PC-3 (cell line): ENCODE measurements at regions not wholly inside any gene's neighbourhood (a gene's known extent, or its start where the extent isn't known, plus 50 kb on each side); places are given as distances from the start of the nearest gene placed in this dataset.

Experiments
- ATAC-seq: fragments of 200-7000 bp; cut with Tn5 transposase; 2 replicates; pipeline ENCODE4 v1.9.1; 2020; ENCODE audit warnings: mild to moderate bottlenecking, moderate library complexity
- BruUV-seq: library from RNA; stranded (reverse); fragments of 400-500 nt; replicated peaks from 2 replicates; lab custom pipeline; 2021; lab: Mats Ljungman, UMichigan
- CTCF ChIA-PET: fragments of 300-600 bp; sonication (Branson Sonifier 250); formaldehyde crosslinking; loops from one replicate; lab custom pipeline; 2022; ENCODE audit warnings: antibody characterized with exemption; lab: Charles Lee
- POLR2A ChIA-PET: fragments of 300-600 bp; sonication (Branson Sonifier 250); formaldehyde crosslinking; loops from one replicate; lab custom pipeline; 2022; ENCODE audit warnings: antibody characterized with exemption; ENCODE audit not compliant: unreplicated experiment; lab: Charles Lee
- DNase-seq: peaks from one replicate; pipeline ENCODE4 v3.0.0-alpha.2; 2015
- H2AFZ ChIP-seq: fragments of 300-600 bp; sonication (generic); 2 replicates; pipeline ENCODE4 v1.6.0; 2016; ENCODE audit warnings: antibody characterized with exemption, low read length
- H3F3A ChIP-seq: fragments of 300-600 bp; sonication (generic); one replicate; pipeline ENCODE4 v1.6.0; 2017; ENCODE audit warnings: antibody characterized with exemption, low read length, control low read depth, mild to moderate bottlenecking; ENCODE audit not compliant: unreplicated experiment
- H3K27ac ChIP-seq: fragments of 300-600 bp; sonication (generic); 2 replicates; pipeline ENCODE4 v1.5.1; 2016; ENCODE audit warnings: mild to moderate bottlenecking, low read length
- H3K27me3 ChIP-seq: fragments of 300-600 bp; sonication (generic); 2 replicates; pipeline ENCODE4 v1.6.1; 2016; ENCODE audit warnings: low read length, mixed read lengths
- H3K36me3 ChIP-seq: fragments of 300-600 bp; sonication (generic); 2 replicates; pipeline ENCODE4 v1.6.1; 2016; ENCODE audit warnings: low read depth, mixed run types, low read length, mixed read lengths
- H3K4me1 ChIP-seq: fragments of 300-600 bp; sonication (generic); 2 replicates; pipeline ENCODE4 v1.5.1; 2016; ENCODE audit warnings: low read length; ENCODE audit not compliant: insufficient read depth
- H3K4me2 ChIP-seq: fragments of 300-600 bp; sonication (generic); 2 replicates; pipeline ENCODE4 v1.6.0; 2016; ENCODE audit warnings: low read length
- H3K4me3 ChIP-seq: fragments of 300-600 bp; sonication (generic); 2 replicates; pipeline ENCODE4 v1.5.1; 2016; ENCODE audit warnings: mild to moderate bottlenecking, low read length, mixed read lengths
- H3K79me2 ChIP-seq: fragments of 300-600 bp; sonication (generic); 2 replicates; pipeline ENCODE4 v1.6.1; 2017; ENCODE audit warnings: low read length, mixed read lengths
- H3K9ac ChIP-seq: fragments of 300-600 bp; sonication (generic); 2 replicates; pipeline ENCODE4 v1.6.0; 2016; ENCODE audit warnings: mild to moderate bottlenecking, low read length
- H3K9me2 ChIP-seq: fragments of 300-600 bp; sonication (generic); replicated peaks from 2 replicates; pipeline ENCODE4 v1.6.1; 2016; ENCODE audit warnings: mixed run types, low read length, mixed read lengths
- H3K9me3 ChIP-seq: fragments of 300-600 bp; sonication (generic); 2 replicates; pipeline ENCODE4 v1.6.1; 2016; ENCODE audit warnings: low read length, mixed read lengths
- H4K20me1 ChIP-seq: fragments of 300-600 bp; sonication (generic); 2 replicates; pipeline ENCODE4 v1.6.1; 2016; ENCODE audit warnings: low read length, mixed read lengths
- EZH2 ChIP-seq: fragments of 300-600 bp; sonication (generic); IDR thresholded peaks from one replicate; pipeline ENCODE4 v1.6.1; 2017; ENCODE audit warnings: antibody characterized with exemption, mild to moderate bottlenecking, low read length; ENCODE audit not compliant: unreplicated experiment
- EZH2phosphoT487 ChIP-seq: fragments of 300-600 bp; sonication (generic); IDR thresholded peaks from 2 replicates; pipeline ENCODE4 v1.6.1; 2018; ENCODE audit warnings: mild to moderate bottlenecking, antibody characterized with exemption, low read length, borderline replicate concordance
- intact Hi-C: fragments of 100-400 bp; cut with micrococcal nuclease; formaldehyde crosslinking; loops from 2 replicates; pipeline ENCODE4 v1.9.0; 2023
- TF ChIP-seq, protein P1 (sequence below): fragments of 300-600 bp; sonication (generic); conservative IDR thresholded peaks from 2 replicates; pipeline ENCODE4 v1.5.1; 2017; ENCODE audit warnings: antibody characterized with exemption, low read depth, mild to moderate bottlenecking, low read length

DNA sequence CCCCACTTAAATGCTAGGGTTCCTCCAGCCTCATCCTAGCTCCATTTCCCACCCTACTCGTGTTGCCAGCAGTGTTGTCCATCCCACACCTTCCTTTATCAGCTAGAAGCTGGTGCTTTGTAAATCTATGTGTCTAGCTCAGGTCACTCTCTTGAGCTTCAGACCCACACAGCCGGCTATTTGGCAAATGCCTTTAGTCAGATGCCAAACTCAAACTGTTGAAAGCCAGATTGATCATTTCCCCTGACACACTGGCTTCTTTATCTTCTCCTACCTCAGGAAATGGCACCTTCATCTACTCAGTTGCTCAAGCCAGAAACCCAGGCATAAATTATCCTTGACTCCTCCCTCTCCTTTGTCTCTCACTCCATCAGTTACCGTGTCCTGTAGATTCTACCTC, 61.5 kb upstream of the TPM1 start:
- H2AFZ ChIP-seq = no peak overlapping the region
- no peak for DNase-seq
- no peak overlapping the region for H3K4me3 ChIP-seq
- CTCF ChIA-PET = no interaction called here
- ATAC-seq = no peak
- no peaks in the 10 kb centered on the region for H3K79me2 ChIP-seq
- H3K4me1 ChIP-seq = no peaks in the 10 kb centered on the region
- intact Hi-C loops = no loop called here
- no peak for TF ChIP-seq EZH2
- TF ChIP-seq, protein P1, sequence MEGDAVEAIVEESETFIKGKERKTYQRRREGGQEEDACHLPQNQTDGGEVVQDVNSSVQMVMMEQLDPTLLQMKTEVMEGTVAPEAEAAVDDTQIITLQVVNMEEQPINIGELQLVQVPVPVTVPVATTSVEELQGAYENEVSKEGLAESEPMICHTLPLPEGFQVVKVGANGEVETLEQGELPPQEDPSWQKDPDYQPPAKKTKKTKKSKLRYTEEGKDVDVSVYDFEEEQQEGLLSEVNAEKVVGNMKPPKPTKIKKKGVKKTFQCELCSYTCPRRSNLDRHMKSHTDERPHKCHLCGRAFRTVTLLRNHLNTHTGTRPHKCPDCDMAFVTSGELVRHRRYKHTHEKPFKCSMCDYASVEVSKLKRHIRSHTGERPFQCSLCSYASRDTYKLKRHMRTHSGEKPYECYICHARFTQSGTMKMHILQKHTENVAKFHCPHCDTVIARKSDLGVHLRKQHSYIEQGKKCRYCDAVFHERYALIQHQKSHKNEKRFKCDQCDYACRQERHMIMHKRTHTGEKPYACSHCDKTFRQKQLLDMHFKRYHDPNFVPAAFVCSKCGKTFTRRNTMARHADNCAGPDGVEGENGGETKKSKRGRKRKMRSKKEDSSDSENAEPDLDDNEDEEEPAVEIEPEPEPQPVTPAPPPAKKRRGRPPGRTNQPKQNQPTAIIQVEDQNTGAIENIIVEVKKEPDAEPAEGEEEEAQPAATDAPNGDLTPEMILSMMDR = no peak
- TF ChIP-seq EZH2phosphoT487 = no peak
- no peaks in the 10 kb centered on the region for H4K20me1 ChIP-seq
- H3K4me2 ChIP-seq = no peak overlapping the region
- no peaks in the 10 kb centered on the region for H3K9me3 ChIP-seq
- H3K9me2 ChIP-seq = no peaks in the 10 kb centered on the region
- no peak overlapping the region for H3K9ac ChIP-seq
- POLR2A ChIA-PET = no interaction called here
- no peaks in the 10 kb centered on the region for H3K27me3 ChIP-seq
- no peaks in the 10 kb centered on the region for H3K36me3 ChIP-seq
- no TSS peak for BruUV-seq
- no peak overlapping the region for H3K27ac ChIP-seq
- no peaks in the 10 kb centered on the region for H3F3A ChIP-seq

DNA sequence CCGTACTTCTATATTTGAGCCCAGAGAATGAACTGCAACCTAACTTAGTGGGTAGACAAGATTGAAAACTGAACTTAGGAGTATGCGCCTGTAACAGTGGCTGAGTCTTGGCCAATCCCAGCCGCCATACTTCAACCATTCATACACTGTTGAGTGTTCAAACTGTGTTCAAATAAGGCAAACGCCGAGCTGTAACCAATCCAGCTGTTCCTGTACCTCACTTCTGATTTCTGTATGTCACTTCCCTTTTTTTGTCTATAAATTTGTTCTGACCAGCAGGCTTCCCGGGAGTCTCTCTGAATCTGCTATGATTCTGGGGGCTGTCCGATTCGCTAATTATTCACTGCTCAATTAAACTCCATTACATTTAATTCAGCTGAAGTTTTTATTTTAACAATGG, 58.6 kb upstream of the TPM1 start:
- Histone ChIP-seq H3K4me2 (no peak overlapping the region), H3K27me3 (no peaks in the 10 kb centered on the region), H3K9ac (no peak overlapping the region), H2AFZ (no peak overlapping the region), H3K36me3 (no peaks in the 10 kb centered on the region), H3K4me3 (no peak overlapping the region), H3K4me1 (no peaks in the 10 kb centered on the region), H4K20me1 (no peaks in the 10 kb centered on the region), H3F3A (no peaks in the 10 kb centered on the region), H3K27ac (no peak overlapping the region), H3K79me2 (no peaks in the 10 kb centered on the region), H3K9me2 (no peaks in the 10 kb centered on the region), H3K9me3 (no peaks in the 10 kb centered on the region)
- DNase-seq (no peak), ATAC-seq (no peak)
- intact Hi-C loops = no loop called here
- ChIA-PET CTCF (no interaction called here), POLR2A (no interaction called here)
- BruUV-seq = no TSS peak
- TF ChIP-seq EZH2phosphoT487 (no peak), EZH2 (no peak)
- TF ChIP-seq, protein P1 = no peak

DNA sequence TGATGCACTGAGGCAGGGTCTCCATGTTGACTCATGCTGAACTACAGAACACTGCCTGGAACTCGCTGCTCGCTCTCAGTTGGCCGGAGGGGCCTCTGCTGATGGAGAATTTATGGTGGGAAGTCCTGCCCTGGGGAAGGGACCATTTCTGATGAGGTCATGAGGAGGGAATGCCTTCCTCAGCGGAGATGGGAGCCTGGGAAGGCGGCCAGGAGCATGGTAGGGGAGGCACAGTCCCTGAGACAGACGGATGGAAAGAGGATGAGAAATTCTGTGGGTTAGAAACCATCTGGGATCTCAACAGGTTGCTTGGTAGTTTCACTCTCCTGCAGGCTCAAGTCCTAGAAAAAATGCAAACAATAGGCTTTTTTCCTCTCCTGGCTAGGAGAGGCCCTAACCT, 56.8 kb upstream of the TPM1 start:
- no TSS peak for BruUV-seq
- H3F3A ChIP-seq = no peaks in the 10 kb centered on the region
- H3K4me2 ChIP-seq = no peak overlapping the region
- ChIA-PET POLR2A (no interaction called here), CTCF (no interaction called here)
- ATAC-seq (no peak), DNase-seq (no peak)
- H3K4me3 ChIP-seq = no peak overlapping the region
- TF ChIP-seq EZH2phosphoT487 (no peak), EZH2 (no peak)
- TF ChIP-seq, protein P1 = no peak
- H3K9ac ChIP-seq = no peak overlapping the region
- H3K9me3 ChIP-seq = no peaks in the 10 kb centered on the region
- H3K79me2 ChIP-seq = no peaks in the 10 kb centered on the region
- no peaks in the 10 kb centered on the region for H3K9me2 ChIP-seq
- H3K27me3 ChIP-seq = no peaks in the 10 kb centered on the region
- H4K20me1 ChIP-seq = no peaks in the 10 kb centered on the region
- H3K27ac ChIP-seq = no peak overlapping the region
- H3K36me3 ChIP-seq = no peaks in the 10 kb centered on the region
- H2AFZ ChIP-seq = no peak overlapping the region
- no peaks in the 10 kb centered on the region for H3K4me1 ChIP-seq
- intact Hi-C loops = no loop called here
